ENCODE measurements at regions not wholly inside any gene's neighbourhood (a gene's known extent, or its start where the extent isn't known, plus 50 kb on each side); places are given as distances from the start of the nearest gene placed in this dataset.

- Histone ChIP-seq H3K9ac (no peak overlapping the region), H3K36me3 (ENCODE audit: control insufficient read depth, insufficient read depth, low read length) (no peaks in the 10 kb centered on the region), H3K9me3 (ENCODE audit: control insufficient read depth, low read length) (no peaks in the 10 kb centered on the region), H3K27ac (no peak overlapping the region), H3K4me1 (no peaks in the 10 kb centered on the region), H3K4me3 (ENCODE audit: low read depth, low read length) (no peak overlapping the region), H3K27me3 (ENCODE audit: control insufficient read depth, insufficient read depth, low read length) (no peaks in the 10 kb centered on the region), H2AFZ (no peak overlapping the region), H3K79me2 (no peaks in the 10 kb centered on the region), H3K4me2 (ENCODE audit: low read length) (no peak overlapping the region)
- TF ChIP-seq CTCF (IDR thresholded peaks at IDR 0.05) = no peak
Observed at GRCh38 chr11:34001557-34002064, 49.9 kb upstream of the CAPRIN1 start.

- Histone ChIP-seq H3K27ac (no peak overlapping the region), H3K4me1 (no peaks in the 10 kb centered on the region), H3K79me2 (no peaks in the 10 kb centered on the region), H3K4me3 (ENCODE audit: low read depth, low read length) (no peak overlapping the region), H2AFZ (no peak overlapping the region), H3K9ac (no peak overlapping the region), H3K9me3 (ENCODE audit: control insufficient read depth, low read length) (no peaks in the 10 kb centered on the region), H3K27me3 (ENCODE audit: control insufficient read depth, insufficient read depth, low read length) (no peaks in the 10 kb centered on the region), H3K36me3 (ENCODE audit: control insufficient read depth, insufficient read depth, low read length) (no peaks in the 10 kb centered on the region), H3K4me2 (ENCODE audit: low read length) (no peak overlapping the region)
- TF ChIP-seq CTCF (IDR thresholded peaks at IDR 0.05) = no peak
Observed at GRCh38 chr11:33999393-33999792, 52.1 kb upstream of the CAPRIN1 start.

GRCh38 chr11:33997584-33998251 lies 53.8 kb upstream of the CAPRIN1 start:
- Histone ChIP-seq H3K27me3 (ENCODE audit: control insufficient read depth, insufficient read depth, low read length) (no peaks in the 10 kb centered on the region), H3K4me3 (ENCODE audit: low read depth, low read length) (no peak overlapping the region), H3K27ac (no peak overlapping the region), H2AFZ (peak overlapping the region; percentile 29), H3K79me2 (no peaks in the 10 kb centered on the region), H3K4me2 (ENCODE audit: low read length) (no peak overlapping the region), H3K36me3 (ENCODE audit: control insufficient read depth, insufficient read depth, low read length) (no peaks in the 10 kb centered on the region), H3K9ac (no peak overlapping the region), H3K4me1 (no peaks in the 10 kb centered on the region), H3K9me3 (ENCODE audit: control insufficient read depth, low read length) (no peaks in the 10 kb centered on the region)
- no peak for TF ChIP-seq CTCF (IDR thresholded peaks at IDR 0.05)

GRCh38 chr11:33996498-33997454 lies 54.8 kb upstream of the CAPRIN1 start:
- Histone ChIP-seq H3K9ac (no peak overlapping the region), H3K27ac (no peak overlapping the region), H3K79me2 (no peaks in the 10 kb centered on the region), H3K27me3 (ENCODE audit: control insufficient read depth, insufficient read depth, low read length) (no peaks in the 10 kb centered on the region), H3K9me3 (ENCODE audit: control insufficient read depth, low read length) (no peaks in the 10 kb centered on the region), H3K4me2 (ENCODE audit: low read length) (no peak overlapping the region), H3K4me1 (no peaks in the 10 kb centered on the region), H3K36me3 (ENCODE audit: control insufficient read depth, insufficient read depth, low read length) (no peaks in the 10 kb centered on the region), H2AFZ (peak overlapping the region; percentile 66), H3K4me3 (ENCODE audit: low read depth, low read length) (no peak overlapping the region)
- peak; percentile 60 for TF ChIP-seq CTCF (IDR thresholded peaks at IDR 0.05)

Measured in parathyroid adenoma (tissue), 2 donors.